CD14-positive monocyte (primary cell): ENCODE measurements at regions not wholly inside any gene's neighbourhood (a gene's known extent, or its start where the extent isn't known, plus 50 kb on each side); places are given as distances from the start of the nearest gene placed in this dataset.

Experiments
- DNase-seq, 3 donors: peaks; one replicate each; pipeline ENCODE4 v3.0.0-alpha.2; 2011 to 2022
- H2AFZ ChIP-seq: 2 replicates; pipeline ENCODE4 v1.6.0; 2012; ENCODE audit warnings: mild to moderate bottlenecking, low read depth, low read length, inconsistent platforms; ENCODE audit not compliant: insufficient read depth, poor library complexity, severe bottlenecking
- H3K27ac ChIP-seq, 2 donors: 1 replicate in 1 of 2; 2 replicates in 1 of 2; pipeline ENCODE4 v1.5.1; 2012 to 2013; ENCODE audit warnings: low read length in 2 of 2, control low read depth in 1 of 2, inconsistent platforms in 1 of 2, low read depth in 1 of 2, mild to moderate bottlenecking in 1 of 2
- H3K27me3 ChIP-seq, 2 donors: one replicate each; pipeline versions ENCODE4 v1.6.0 to v1.6.1; 2011 to 2013; ENCODE audit warnings: low read length in 2 of 2; ENCODE audit not compliant: control insufficient read depth in 2 of 2, insufficient read depth in 2 of 2
- H3K36me3 ChIP-seq, 2 donors: replicated peaks in 1 of 2; 1 replicate in 1 of 2; 2 replicates in 1 of 2; pipeline versions ENCODE4 v1.5.1 to v1.6.1; 2012 to 2013; ENCODE audit warnings: low read length in 2 of 2, control low read depth in 1 of 2, inconsistent platforms in 1 of 2, mild to moderate bottlenecking in 1 of 2; ENCODE audit not compliant: insufficient read depth in 2 of 2, control insufficient read depth in 1 of 2
- H3K4me1 ChIP-seq, 2 donors: 1 replicate in 1 of 2; 2 replicates in 1 of 2; pipeline versions ENCODE4 v1.5.1 to v1.6.1; 2012 to 2013; ENCODE audit warnings: low read length in 2 of 2, control low read depth in 1 of 2, inconsistent platforms in 1 of 2, mild to moderate bottlenecking in 1 of 2, moderate library complexity in 1 of 2; ENCODE audit not compliant: insufficient read depth in 2 of 2, control insufficient read depth in 1 of 2
- H3K4me2 ChIP-seq: replicated peaks from 2 replicates; pipeline ENCODE3; 2012; ENCODE audit warnings: low read length, moderate library complexity, mild to moderate bottlenecking; ENCODE audit not compliant: poor library complexity, severe bottlenecking; ENCODE audit errors: extremely low read depth
- H3K4me3 ChIP-seq, 3 experiments: fragments of 200-600 bp in 1 of 3; sonication (generic) in 1 of 3; replicated peaks in 1 of 3; 1 replicate in 2 of 3; 2 replicates in 1 of 3; pipeline ENCODE4 v1.5.1; 2011 to 2013; ENCODE audit warnings: low read length in 3 of 3, mild to moderate bottlenecking in 3 of 3, control low read depth in 2 of 3, low read depth in 2 of 3, inconsistent platforms in 1 of 3, moderate library complexity in 1 of 3
- H3K79me2 ChIP-seq: 2 replicates; pipeline ENCODE4 v1.6.0; 2012; ENCODE audit warnings: mild to moderate bottlenecking, control low read depth, inconsistent platforms, low read length, moderate library complexity; ENCODE audit not compliant: insufficient read depth
- H3K9ac ChIP-seq: 2 replicates; pipeline ENCODE4 v1.6.0; 2017; ENCODE audit warnings: low read length, mild to moderate bottlenecking; ENCODE audit not compliant: insufficient read depth, poor library complexity, severe bottlenecking
- H3K9me3 ChIP-seq, 2 donors: replicated peaks in 1 of 2; 1 replicate in 1 of 2; 2 replicates in 1 of 2; pipeline versions ENCODE4 v1.5.1 to v1.6.1; 2012 to 2013; ENCODE audit warnings: low read length in 2 of 2, control low read depth in 1 of 2; ENCODE audit not compliant: control insufficient read depth in 1 of 2, insufficient read depth in 1 of 2
- H4K20me1 ChIP-seq: 2 replicates; pipeline ENCODE4 v1.6.0; 2012; ENCODE audit warnings: mild to moderate bottlenecking, low read length, control low read depth, moderate library complexity; ENCODE audit not compliant: insufficient read depth
- H3K27ac Mint-ChIP-seq, 7 donors: one replicate each; pipeline ENCODE4 v1.8.0; 2020; ENCODE audit warnings: mild to moderate bottlenecking in 7 of 7, mixed read lengths in 7 of 7, moderate library complexity in 6 of 7, inconsistent platforms in 2 of 7
- H3K27me3 Mint-ChIP-seq, 3 donors: one replicate each; pipeline ENCODE4 v1.8.0; 2021 to 2022; ENCODE audit warnings: low read depth in 3 of 3, mild to moderate bottlenecking in 3 of 3, mixed read lengths in 3 of 3, moderate library complexity in 3 of 3, inconsistent platforms in 1 of 3
- H3K36me3 Mint-ChIP-seq, 2 donors: one replicate each; pipeline ENCODE4 v1.8.0; 2020; ENCODE audit warnings: mixed read lengths in 2 of 2, inconsistent platforms in 1 of 2, mild to moderate bottlenecking in 1 of 2
- H3K4me1 Mint-ChIP-seq: one replicate; pipeline ENCODE4 v1.8.0; 2020; ENCODE audit warnings: mild to moderate bottlenecking, mixed read lengths
- H3K4me3 Mint-ChIP-seq, 2 donors: one replicate each; pipeline ENCODE4 v1.8.0; 2020; ENCODE audit warnings: mild to moderate bottlenecking in 2 of 2, mixed read lengths in 2 of 2, moderate library complexity in 1 of 2
- H3K9me3 Mint-ChIP-seq, 7 donors: one replicate each; pipeline ENCODE4 v1.8.0; 2020 to 2022; ENCODE audit warnings: mixed read lengths in 7 of 7, mild to moderate bottlenecking in 6 of 7, moderate library complexity in 6 of 7, inconsistent platforms in 2 of 7
- CTCF ChIP-seq: fragments of 200-600 bp; IDR thresholded peaks from one replicate; pipeline ENCODE4 v1.8.0; 2022; ENCODE audit warnings: antibody characterized with exemption, mild to moderate bottlenecking
- WGBS: methylation state at CpG from one replicate; pipeline ENCODE4 v1.1.5; 2013; ENCODE audit warnings: missing lambda C conversion rate; ENCODE audit not compliant: insufficient coverage; 5-methylcytosine and 5-hydroxymethylcytosine counted together
- intact Hi-C, 2 donors: fragments of 100-400 bp; cut with micrococcal nuclease; formaldehyde crosslinking; loops; one replicate each; pipeline versions ENCODE4 v1.15.0 to v1.15.1; 2023

- Mint-ChIP-seq H3K9me3 (peaks cover 0 to 2% (median 0%) of the 10 kb centered on the region in 7 donors), H3K36me3 (no peaks in the 10 kb centered on the region), H3K4me1 (no peaks in the 10 kb centered on the region), H3K27ac (no peak overlapping the region), H3K27me3 (peaks cover 0 to 29% (median 1%) of the 10 kb centered on the region in 3 donors), H3K4me3 (no peak overlapping the region)
- Histone ChIP-seq H3K27ac (no peak overlapping the region), H2AFZ (no peak overlapping the region), H3K9me3 (no peaks in the 10 kb centered on the region), H3K4me1 (no peaks in the 10 kb centered on the region), H3K27me3 (no peaks in the 10 kb centered on the region), H3K36me3 (no peaks in the 10 kb centered on the region), H4K20me1 (no peaks in the 10 kb centered on the region), H3K4me2 (no peak overlapping the region), H3K4me3 (no peak overlapping the region), H3K79me2 (no peaks in the 10 kb centered on the region), H3K9ac (no peak overlapping the region)
- DNase-seq = no peak
- TF ChIP-seq CTCF = no peak
- intact Hi-C loops = no loop called here
- no CpG with 5 or more reads among the region's 3 CpGs for WGBS
Measured at GRCh38 chrX:39834600-39834999, 263.2 kb downstream of the BCOR start.

GRCh38 chrX:39835241-39835640 is 262.5 kb downstream of the BCOR start:
- H3K9me3 Mint-ChIP-seq = no peaks in the 10 kb centered on the region
- Histone ChIP-seq H3K27me3 (no peaks in the 10 kb centered on the region), H3K4me2 (no peak overlapping the region), H3K4me3 (no peak overlapping the region), H3K36me3 (no peaks in the 10 kb centered on the region), H4K20me1 (no peaks in the 10 kb centered on the region), H3K79me2 (no peaks in the 10 kb centered on the region), H3K9me3 (no peaks in the 10 kb centered on the region), H3K27ac (no peak overlapping the region), H3K9ac (no peak overlapping the region), H3K4me1 (no peaks in the 10 kb centered on the region), H2AFZ (no peak overlapping the region)
- intact Hi-C loops = no loop called here
- H3K36me3 Mint-ChIP-seq = no peaks in the 10 kb centered on the region
- H3K4me3 Mint-ChIP-seq = no peak overlapping the region
- no peak for TF ChIP-seq CTCF
- H3K27ac Mint-ChIP-seq = no peak overlapping the region
- 100% methylated on average over 2 of the region's 5 CpGs for WGBS
- no peak for DNase-seq
- no peaks in the 10 kb centered on the region for H3K4me1 Mint-ChIP-seq
- peaks cover 0 to 26% (median 1%) of the 10 kb centered on the region in 3 donors for H3K27me3 Mint-ChIP-seq
